Natural killer cell (primary cell): ENCODE measurements at regions not wholly inside any gene's neighbourhood (a gene's known extent, or its start where the extent isn't known, plus 50 kb on each side); places are given as distances from the start of the nearest gene placed in this dataset.

Experiments used
- ATAC-seq, 3 donors: fragments of 150-1000 bp in 2 of 3; fragments of 200-7000 bp in 1 of 3; cut with Tn5 transposase; 1 replicate in 1 of 3; 2 replicates in 2 of 3; pipeline ENCODE4 v1.10.0; 2021; ENCODE audit warnings: mild to moderate bottlenecking in 2 of 3, moderate library complexity in 2 of 3
- DNase-seq, 2 donors: peaks; one replicate each; pipeline versions ENCODE4 v3.0.0 to v3.0.0-alpha.2; 2013 to 2021; ENCODE audit warnings: mixed read lengths in 1 of 2
- H3K27ac ChIP-seq: one replicate; pipeline ENCODE4 v1.5.1; 2013; ENCODE audit warnings: mild to moderate bottlenecking, low read length
- H3K27me3 ChIP-seq: one replicate; pipeline ENCODE4 v1.6.1; 2013; ENCODE audit warnings: low read length; ENCODE audit not compliant: control insufficient read depth, insufficient read depth
- H3K36me3 ChIP-seq: one replicate; pipeline ENCODE4 v1.6.1; 2013; ENCODE audit warnings: low read length; ENCODE audit not compliant: control insufficient read depth, insufficient read depth
- H3K4me1 ChIP-seq: one replicate; pipeline ENCODE4 v1.6.1; 2013; ENCODE audit warnings: low read length; ENCODE audit not compliant: control insufficient read depth, insufficient read depth
- H3K4me3 ChIP-seq: one replicate; pipeline ENCODE4 v1.5.1; 2013; ENCODE audit warnings: low read length
- H3K9me3 ChIP-seq: one replicate; pipeline ENCODE4 v1.6.1; 2013; ENCODE audit warnings: low read length; ENCODE audit not compliant: control insufficient read depth, insufficient read depth
- H3K27ac Mint-ChIP-seq, 2 donors: one replicate each; pipeline ENCODE4 v1.8.0; 2022; ENCODE audit warnings: mild to moderate bottlenecking in 2 of 2, mixed read lengths in 2 of 2, moderate library complexity in 1 of 2
- H3K27me3 Mint-ChIP-seq, 2 donors: one replicate each; pipeline ENCODE4 v1.8.0; 2022; ENCODE audit warnings: low read depth in 2 of 2, mixed read lengths in 2 of 2
- H3K36me3 Mint-ChIP-seq: one replicate; pipeline ENCODE4 v1.8.0; 2022; ENCODE audit warnings: mixed read lengths
- H3K4me1 Mint-ChIP-seq, 2 donors: one replicate each; pipeline ENCODE4 v1.8.0; 2022; ENCODE audit warnings: mixed read lengths in 2 of 2
- H3K4me3 Mint-ChIP-seq: one replicate; pipeline ENCODE4 v1.8.0; 2022; ENCODE audit warnings: mild to moderate bottlenecking, moderate library complexity, mixed read lengths
- H3K9me3 Mint-ChIP-seq, 2 donors: one replicate each; pipeline ENCODE4 v1.8.0; 2022; ENCODE audit warnings: mixed read lengths in 2 of 2
- WGBS: methylation state at CpG from one replicate; pipeline ENCODE4 v1.1.7; 2013; ENCODE audit warnings: missing lambda C conversion rate; ENCODE audit not compliant: insufficient coverage; 5-methylcytosine and 5-hydroxymethylcytosine counted together
- intact Hi-C: fragments of 100-400 bp; cut with micrococcal nuclease; formaldehyde crosslinking; loops from one replicate; pipeline ENCODE4 v1.14.2; 2022
- TF ChIP-seq, protein P1 (sequence below): fragments of 200-600 bp; IDR thresholded peaks from one replicate; pipeline ENCODE4 v1.8.0; 2022; ENCODE audit warnings: antibody characterized with exemption

GRCh38 chr7:16026253-16027020, 340.0 kb upstream of the MEOX2 start:
- H3K27ac ChIP-seq: no peak overlapping the region
- H3K4me3 Mint-ChIP-seq: no peak overlapping the region
- no peaks in the 10 kb centered on the region for H3K27me3 ChIP-seq
- no peaks in the 10 kb centered on the region for H3K36me3 Mint-ChIP-seq
- no peaks in the 10 kb centered on the region for H3K4me1 Mint-ChIP-seq
- no peak overlapping the region for H3K27ac Mint-ChIP-seq
- H3K9me3 Mint-ChIP-seq: peaks cover 0 to 3% of the 10 kb centered on the region in 2 donors
- WGBS: 88% methylated on average over 10 of the region's 10 CpGs
- ATAC-seq (no peak), DNase-seq (no peak)
- intact Hi-C loops: no loop called here
- TF ChIP-seq, protein P1, sequence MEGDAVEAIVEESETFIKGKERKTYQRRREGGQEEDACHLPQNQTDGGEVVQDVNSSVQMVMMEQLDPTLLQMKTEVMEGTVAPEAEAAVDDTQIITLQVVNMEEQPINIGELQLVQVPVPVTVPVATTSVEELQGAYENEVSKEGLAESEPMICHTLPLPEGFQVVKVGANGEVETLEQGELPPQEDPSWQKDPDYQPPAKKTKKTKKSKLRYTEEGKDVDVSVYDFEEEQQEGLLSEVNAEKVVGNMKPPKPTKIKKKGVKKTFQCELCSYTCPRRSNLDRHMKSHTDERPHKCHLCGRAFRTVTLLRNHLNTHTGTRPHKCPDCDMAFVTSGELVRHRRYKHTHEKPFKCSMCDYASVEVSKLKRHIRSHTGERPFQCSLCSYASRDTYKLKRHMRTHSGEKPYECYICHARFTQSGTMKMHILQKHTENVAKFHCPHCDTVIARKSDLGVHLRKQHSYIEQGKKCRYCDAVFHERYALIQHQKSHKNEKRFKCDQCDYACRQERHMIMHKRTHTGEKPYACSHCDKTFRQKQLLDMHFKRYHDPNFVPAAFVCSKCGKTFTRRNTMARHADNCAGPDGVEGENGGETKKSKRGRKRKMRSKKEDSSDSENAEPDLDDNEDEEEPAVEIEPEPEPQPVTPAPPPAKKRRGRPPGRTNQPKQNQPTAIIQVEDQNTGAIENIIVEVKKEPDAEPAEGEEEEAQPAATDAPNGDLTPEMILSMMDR: no peak
- H3K27me3 Mint-ChIP-seq: no peaks in the 10 kb centered on the region
- no peaks in the 10 kb centered on the region for H3K4me1 ChIP-seq
- H3K9me3 ChIP-seq: no peaks in the 10 kb centered on the region
- no peak overlapping the region for H3K4me3 ChIP-seq
- no peaks in the 10 kb centered on the region for H3K36me3 ChIP-seq

DNA sequence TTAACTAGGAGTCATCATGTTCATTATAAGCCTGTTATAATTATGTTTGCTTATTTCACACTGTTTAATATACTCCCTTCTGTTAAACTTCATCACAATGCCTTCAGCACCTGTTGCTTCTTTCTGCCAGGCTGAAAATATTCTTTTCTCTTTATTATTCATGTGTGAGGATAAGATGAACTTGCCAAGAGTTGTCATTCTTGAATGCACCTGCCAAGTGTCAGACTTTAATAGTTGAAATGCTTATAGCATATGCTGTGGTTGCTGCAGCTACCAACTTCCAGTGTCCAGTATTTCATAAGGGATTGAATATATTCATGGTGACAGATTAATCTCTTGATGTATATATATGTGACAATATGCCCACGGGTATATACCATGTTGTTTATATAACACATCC, 339.2 kb upstream of the MEOX2 start:
- TF ChIP-seq, protein P1: no peak
- H3K4me3 ChIP-seq: no peak overlapping the region
- H3K27ac ChIP-seq: no peak overlapping the region
- no peaks in the 10 kb centered on the region for H3K9me3 ChIP-seq
- Mint-ChIP-seq H3K27me3 (no peaks in the 10 kb centered on the region), H3K4me1 (no peaks in the 10 kb centered on the region), H3K36me3 (no peaks in the 10 kb centered on the region), H3K4me3 (no peak overlapping the region), H3K9me3 (peaks cover 0 to 8% of the 10 kb centered on the region in 2 donors), H3K27ac (no peak overlapping the region)
- H3K36me3 ChIP-seq: no peaks in the 10 kb centered on the region
- ATAC-seq (no peak), DNase-seq (no peak)
- intact Hi-C loops: no loop called here
- H3K4me1 ChIP-seq: no peaks in the 10 kb centered on the region
- H3K27me3 ChIP-seq: no peaks in the 10 kb centered on the region
- WGBS: no CpG with 5 or more reads among the region's 1 CpG

DNA sequence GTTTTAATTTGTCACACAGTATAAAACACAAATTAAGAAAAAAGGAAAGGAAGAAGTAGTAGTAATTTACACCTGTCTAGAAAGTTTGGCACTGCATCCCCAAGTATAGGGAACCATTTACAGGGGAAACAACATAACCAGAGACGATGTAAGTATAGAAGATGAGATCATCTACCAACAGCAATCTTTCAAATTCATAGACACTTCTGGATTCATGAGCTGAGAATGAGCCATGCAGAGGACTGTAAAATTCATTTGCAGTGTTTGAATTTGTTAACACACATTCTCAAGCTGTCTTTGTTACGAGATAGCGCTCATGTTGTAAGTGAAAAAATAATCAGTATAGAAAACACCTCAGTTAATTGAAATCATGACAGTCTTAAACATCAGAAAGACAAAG, 337.0 kb upstream of the MEOX2 start:
- TF ChIP-seq, protein P1: no peak
- Histone ChIP-seq H3K27ac (no peak overlapping the region), H3K4me1 (no peaks in the 10 kb centered on the region), H3K4me3 (no peak overlapping the region), H3K36me3 (no peaks in the 10 kb centered on the region), H3K9me3 (no peaks in the 10 kb centered on the region), H3K27me3 (no peaks in the 10 kb centered on the region)
- Mint-ChIP-seq H3K9me3 (peaks cover 3 to 9% of the 10 kb centered on the region in 2 donors), H3K27me3 (no peaks in the 10 kb centered on the region), H3K36me3 (no peaks in the 10 kb centered on the region), H3K4me1 (no peaks in the 10 kb centered on the region), H3K27ac (no peak overlapping the region), H3K4me3 (no peak overlapping the region)
- no CpG with 5 or more reads among the region's 3 CpGs for WGBS
- ATAC-seq: no peak
- intact Hi-C loops: no loop called here
- DNase-seq: no peak

DNA sequence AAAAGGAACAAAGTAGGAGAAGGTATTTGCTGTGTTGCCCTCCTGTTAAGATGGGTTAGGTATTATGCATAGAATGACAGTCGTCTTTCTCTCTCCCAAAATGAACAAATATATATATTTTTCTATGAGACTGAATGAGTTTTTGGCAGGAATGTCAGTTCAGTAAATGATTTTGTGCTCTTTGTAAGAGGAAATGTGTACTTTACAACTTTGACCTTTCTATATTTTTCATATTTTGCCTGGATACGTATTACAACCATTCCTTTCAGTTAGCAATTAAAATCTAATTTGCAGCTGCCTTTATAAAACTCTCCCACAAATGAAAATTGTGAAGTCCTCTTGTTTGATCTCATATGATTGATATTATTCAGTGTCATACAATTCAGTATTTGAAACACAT, 336.6 kb upstream of the MEOX2 start:
- no peaks in the 10 kb centered on the region for H3K36me3 ChIP-seq
- Mint-ChIP-seq H3K9me3 (peaks cover 3 to 9% of the 10 kb centered on the region in 2 donors), H3K4me3 (no peak overlapping the region), H3K36me3 (no peaks in the 10 kb centered on the region), H3K27me3 (no peaks in the 10 kb centered on the region), H3K4me1 (no peaks in the 10 kb centered on the region), H3K27ac (no peak overlapping the region)
- no CpG with 5 or more reads among the region's 2 CpGs for WGBS
- TF ChIP-seq, protein P1: no peak
- intact Hi-C loops: no loop called here
- H3K4me3 ChIP-seq: no peak overlapping the region
- H3K27me3 ChIP-seq: no peaks in the 10 kb centered on the region
- no peaks in the 10 kb centered on the region for H3K9me3 ChIP-seq
- ATAC-seq (no peak), DNase-seq (no peak)
- H3K4me1 ChIP-seq: no peaks in the 10 kb centered on the region
- H3K27ac ChIP-seq: no peak overlapping the region
